ENCODE measurements at regions not wholly inside any gene's neighbourhood (a gene's known extent, or its start where the extent isn't known, plus 50 kb on each side); places are given as distances from the start of the nearest gene placed in this dataset.
A peak's percentile ranks its signal among the peaks of the same experiment; 100 is the strongest.
"Not testable (repeated sequence)": the region's sequence is repeated elsewhere in the genome, so short reads cannot be mapped to it uniquely, and the experiment has no call there.

- no peak for ATAC-seq
- H3K4me3 Mint-ChIP-seq, result no peak overlapping the region
- H3K27me3 Mint-ChIP-seq, result no peaks in the 10 kb centered on the region
- no peak overlapping the region for H3K27ac Mint-ChIP-seq
- no peaks in the 10 kb centered on the region for H3K4me1 Mint-ChIP-seq
- H3K9me3 Mint-ChIP-seq, result peaks cover 5% of the 10 kb centered on the region
- no peaks in the 10 kb centered on the region for H3K36me3 Mint-ChIP-seq
Observed at GRCh38 chr6:92708945-92709344, 710.4 kb downstream of the EPHA7 start.

GRCh38 chr6:92708270-92708669, 711.1 kb downstream of the EPHA7 start:
- Mint-ChIP-seq H3K27me3 (no peaks in the 10 kb centered on the region), H3K27ac (no peak overlapping the region), H3K36me3 (no peaks in the 10 kb centered on the region), H3K4me3 (no peak overlapping the region), H3K9me3 (peaks cover 5% of the 10 kb centered on the region), H3K4me1 (no peaks in the 10 kb centered on the region)
- ATAC-seq, result no peak

DNA sequence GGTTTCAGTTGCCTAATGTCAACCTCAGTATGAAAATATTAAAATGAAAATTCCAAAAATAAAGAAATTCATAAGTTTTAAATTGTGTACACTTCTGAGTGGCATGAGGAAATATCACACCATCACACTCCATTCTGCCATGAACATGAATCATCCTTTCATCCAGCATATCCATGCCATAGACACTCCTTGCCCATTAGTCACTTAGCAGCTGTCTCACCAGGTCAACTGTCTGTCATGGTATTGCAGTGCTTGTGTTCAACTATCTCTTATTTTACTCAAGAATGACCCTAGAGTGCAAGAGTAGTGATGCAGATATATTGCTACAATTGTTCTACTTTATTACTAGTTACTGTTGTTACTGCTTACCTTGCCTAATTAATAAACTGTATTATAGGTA, 712.4 kb downstream of the EPHA7 start:
- Mint-ChIP-seq H3K36me3 (no peaks in the 10 kb centered on the region), H3K27ac (no peak overlapping the region), H3K4me1 (no peaks in the 10 kb centered on the region), H3K4me3 (no peak overlapping the region), H3K9me3 (peaks cover 5% of the 10 kb centered on the region), H3K27me3 (no peaks in the 10 kb centered on the region)
- ATAC-seq, result no peak

DNA sequence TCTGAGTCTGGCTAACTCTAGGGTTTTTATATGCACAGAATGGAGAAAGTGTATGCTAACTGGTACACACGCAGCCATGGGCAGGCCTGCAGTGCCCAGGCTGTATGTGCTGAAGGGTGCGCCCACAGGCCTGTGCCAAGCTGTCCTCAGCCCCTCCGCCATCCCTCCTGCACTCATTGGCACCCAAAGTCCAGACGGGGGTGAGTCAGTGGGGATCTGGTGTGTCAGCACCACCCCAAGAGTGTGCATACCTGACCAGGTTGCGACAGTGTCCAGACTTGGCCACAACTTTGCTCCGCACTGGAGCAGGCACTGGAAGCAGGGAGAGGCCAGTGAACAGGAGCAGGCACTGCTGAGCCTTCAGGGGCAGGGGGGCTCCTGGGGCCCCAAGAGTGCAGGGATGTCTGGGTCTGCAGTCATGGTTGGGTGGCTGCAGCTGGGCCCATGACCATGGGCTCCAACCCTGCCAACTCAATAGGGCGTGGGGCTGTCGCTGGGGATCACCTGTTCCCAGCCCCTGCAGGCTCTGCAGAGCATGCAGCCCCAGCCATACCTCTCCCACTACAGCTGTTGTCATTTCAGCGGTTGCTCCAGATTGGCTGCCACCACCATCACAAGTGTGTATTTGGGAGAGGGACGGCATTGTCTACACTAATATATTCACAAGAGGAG, 717.8 kb downstream of the EPHA7 start:
- Mint-ChIP-seq H3K4me3 (no peak overlapping the region), H3K9me3 (peaks cover 2% of the 10 kb centered on the region), H3K27me3 (no peaks in the 10 kb centered on the region), H3K36me3 (no peaks in the 10 kb centered on the region), H3K4me1 (no peaks in the 10 kb centered on the region), H3K27ac (no peak overlapping the region)
- ATAC-seq, result peak; percentile 36

DNA sequence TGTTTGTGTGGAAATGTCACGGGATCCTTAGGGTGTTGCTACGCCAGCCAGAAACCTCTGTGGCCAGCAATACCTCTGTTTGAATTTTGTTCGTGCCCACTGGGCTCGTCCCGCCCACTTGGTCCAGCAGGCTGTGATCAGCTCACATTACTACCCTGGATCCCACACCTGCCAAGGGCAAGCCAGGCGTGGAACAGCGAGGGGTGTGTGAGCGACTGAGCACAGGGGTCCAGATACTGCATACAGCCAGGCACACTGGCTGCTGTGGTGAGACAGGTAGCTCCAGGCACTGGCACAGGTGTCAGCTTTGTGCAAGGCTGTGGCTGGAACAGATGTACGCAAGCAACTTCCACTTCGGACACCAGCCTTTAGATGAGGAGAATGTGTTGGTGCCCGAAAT, 718.9 kb downstream of the EPHA7 start:
- Mint-ChIP-seq H3K4me3 (no peak overlapping the region), H3K36me3 (no peaks in the 10 kb centered on the region), H3K27me3 (no peaks in the 10 kb centered on the region), H3K27ac (no peak overlapping the region), H3K4me1 (no peaks in the 10 kb centered on the region), H3K9me3 (peaks cover 2% of the 10 kb centered on the region)
- peak; percentile 16 for ATAC-seq

DNA sequence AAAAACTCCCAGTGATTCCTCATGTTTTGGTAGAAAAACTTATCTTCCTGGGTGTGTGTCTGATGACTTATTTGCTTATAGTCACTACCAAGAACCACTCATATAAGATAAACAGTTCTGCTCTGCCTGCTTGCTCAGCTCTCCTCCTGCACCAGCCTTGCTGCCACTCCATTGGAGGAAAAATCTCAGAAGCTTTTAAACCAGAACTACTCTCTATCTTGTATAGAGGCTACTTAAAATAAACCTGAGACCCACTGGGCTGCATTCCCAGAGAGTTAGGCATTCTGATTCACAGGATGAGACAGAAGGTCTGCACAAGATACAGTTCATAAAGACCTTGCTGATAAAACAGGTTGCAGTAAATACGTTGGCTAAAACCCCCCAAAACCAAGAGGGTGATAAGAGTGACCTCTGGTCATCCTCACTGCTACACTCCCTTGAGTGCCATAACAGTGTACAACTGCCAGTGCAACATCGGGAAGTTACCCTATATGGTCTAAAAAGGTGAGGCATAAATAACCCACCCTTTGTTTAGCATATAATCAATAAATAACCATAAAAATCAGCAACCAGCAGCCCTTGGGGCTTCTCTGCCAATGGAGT, 728.3 kb downstream of the EPHA7 start:
- Mint-ChIP-seq H3K27ac (no peak overlapping the region), H3K9me3 (peaks cover 5% of the 10 kb centered on the region), H3K27me3 (no peaks in the 10 kb centered on the region), H3K36me3 (no peaks in the 10 kb centered on the region), H3K4me3 (no peak overlapping the region), H3K4me1 (no peaks in the 10 kb centered on the region)
- ATAC-seq, result no peak

DNA sequence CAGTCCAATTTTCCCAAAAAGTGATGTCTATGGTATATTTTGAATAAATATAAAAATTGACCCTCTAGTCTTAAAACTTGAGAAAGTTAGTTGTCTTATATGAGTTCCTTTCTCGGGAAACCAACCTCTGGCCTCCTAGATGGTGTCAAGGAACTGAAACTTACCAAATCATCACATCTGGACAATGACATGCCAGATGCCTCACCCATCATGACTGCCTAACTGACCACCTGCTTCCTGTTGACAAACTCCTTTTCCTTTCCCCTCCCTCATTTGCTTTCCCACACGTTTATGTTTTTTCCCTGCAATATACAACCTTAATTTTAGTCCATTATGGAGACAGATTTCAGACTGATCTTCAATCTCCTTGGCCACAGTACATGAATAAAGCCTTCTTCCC, 731.0 kb downstream of the EPHA7 start:
- no peak for ATAC-seq
- Mint-ChIP-seq H3K9me3 (peaks cover 5% of the 10 kb centered on the region), H3K4me1 (no peaks in the 10 kb centered on the region), H3K4me3 (no peak overlapping the region), H3K27me3 (no peaks in the 10 kb centered on the region), H3K27ac (no peak overlapping the region), H3K36me3 (no peaks in the 10 kb centered on the region)

DNA sequence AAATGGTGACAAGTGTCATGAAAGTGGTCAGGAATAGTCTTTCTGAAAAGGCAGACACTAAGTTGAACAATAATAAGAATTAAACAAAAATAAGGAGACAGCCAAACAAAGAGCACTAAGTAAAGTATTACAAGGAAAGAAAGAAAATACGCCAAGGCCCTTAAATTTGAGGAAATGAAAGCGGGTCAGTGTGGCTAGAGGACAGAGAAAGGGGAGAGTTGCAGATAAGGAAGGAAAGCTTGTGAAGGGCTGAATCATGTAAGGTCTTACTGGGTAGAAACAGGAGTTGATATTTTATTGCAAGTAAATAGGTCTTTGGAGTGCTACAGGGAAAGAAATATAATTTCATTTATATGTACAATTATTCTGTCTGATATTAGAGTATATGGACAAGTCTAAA, 732.1 kb downstream of the EPHA7 start:
- H3K4me1 Mint-ChIP-seq, result no peaks in the 10 kb centered on the region
- ATAC-seq, result no peak
- H3K36me3 Mint-ChIP-seq, result no peaks in the 10 kb centered on the region
- H3K4me3 Mint-ChIP-seq, result no peak overlapping the region
- no peaks in the 10 kb centered on the region for H3K27me3 Mint-ChIP-seq
- no peak overlapping the region for H3K27ac Mint-ChIP-seq
- peaks cover 5% of the 10 kb centered on the region for H3K9me3 Mint-ChIP-seq

GRCh38 chr6:92684386-92684785, 735.0 kb downstream of the EPHA7 start:
- no peak overlapping the region for H3K27ac Mint-ChIP-seq
- H3K4me1 Mint-ChIP-seq, result no peaks in the 10 kb centered on the region
- H3K27me3 Mint-ChIP-seq, result no peaks in the 10 kb centered on the region
- no peak for ATAC-seq
- no peak overlapping the region for H3K4me3 Mint-ChIP-seq
- H3K9me3 Mint-ChIP-seq, result peaks cover 3% of the 10 kb centered on the region
- no peaks in the 10 kb centered on the region for H3K36me3 Mint-ChIP-seq

GRCh38 chr6:92683748-92684147, 735.6 kb downstream of the EPHA7 start:
- Mint-ChIP-seq H3K36me3 (no peaks in the 10 kb centered on the region), H3K9me3 (peaks cover 3% of the 10 kb centered on the region), H3K27ac (no peak overlapping the region), H3K27me3 (no peaks in the 10 kb centered on the region), H3K4me3 (no peak overlapping the region), H3K4me1 (no peaks in the 10 kb centered on the region)
- no peak for ATAC-seq

- no peak for ATAC-seq
- no peak overlapping the region for H3K4me3 Mint-ChIP-seq
- H3K4me1 Mint-ChIP-seq, result no peaks in the 10 kb centered on the region
- H3K36me3 Mint-ChIP-seq, result no peaks in the 10 kb centered on the region
- H3K9me3 Mint-ChIP-seq, result no peaks in the 10 kb centered on the region
- no peak overlapping the region for H3K27ac Mint-ChIP-seq
- H3K27me3 Mint-ChIP-seq, result no peaks in the 10 kb centered on the region
Observed at GRCh38 chr6:92682516-92683398, 736.6 kb downstream of the EPHA7 start.

DNA sequence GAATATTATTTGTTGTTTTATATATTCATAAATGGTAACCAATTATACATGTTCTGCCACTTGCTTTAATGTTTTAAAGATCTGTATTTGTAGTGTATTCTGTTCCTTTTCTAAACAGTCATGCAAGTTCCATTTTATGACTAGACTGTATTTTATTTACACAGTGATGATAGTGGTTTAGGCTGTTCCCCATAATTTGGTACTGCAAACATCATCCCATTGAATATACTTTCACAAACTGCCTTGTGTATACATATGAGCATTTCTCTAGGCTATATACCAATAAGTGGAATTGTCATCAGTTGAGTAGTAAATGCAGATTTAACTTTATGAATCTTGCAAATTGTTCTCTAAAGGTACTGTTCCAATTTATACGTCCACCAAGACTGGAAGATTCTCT, 738.0 kb downstream of the EPHA7 start:
- H3K27me3 Mint-ChIP-seq, result no peaks in the 10 kb centered on the region
- H3K4me1 Mint-ChIP-seq, result no peaks in the 10 kb centered on the region
- no peak overlapping the region for H3K4me3 Mint-ChIP-seq
- ATAC-seq, result no peak
- H3K9me3 Mint-ChIP-seq, result peaks cover 3% of the 10 kb centered on the region
- no peak overlapping the region for H3K27ac Mint-ChIP-seq
- no peaks in the 10 kb centered on the region for H3K36me3 Mint-ChIP-seq

DNA sequence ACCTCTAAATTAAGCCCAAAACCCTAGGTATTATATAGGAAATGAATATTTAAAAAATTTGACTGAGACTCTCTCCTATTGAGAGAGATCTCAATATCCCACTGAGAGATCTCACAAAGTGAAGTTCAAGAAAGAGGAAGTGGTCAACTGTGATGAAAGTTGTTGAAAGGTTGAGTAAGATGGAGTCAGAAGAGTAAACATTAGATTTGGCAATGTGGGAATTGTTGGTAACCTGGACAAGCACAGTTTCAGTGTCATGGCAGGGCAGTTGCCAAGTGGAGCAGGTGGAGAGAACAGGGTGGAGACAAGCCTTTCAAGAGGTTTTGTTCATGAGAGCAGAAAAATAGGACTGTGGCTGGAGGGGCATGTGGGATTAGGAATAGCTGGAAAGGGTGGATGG, 747.9 kb downstream of the EPHA7 start:
- H3K4me3 Mint-ChIP-seq, ATAC-seq, H3K27me3 Mint-ChIP-seq, H3K27ac Mint-ChIP-seq, H3K36me3 Mint-ChIP-seq, H3K4me1 Mint-ChIP-seq, H3K9me3 Mint-ChIP-seq: not testable (repeated sequence)

- Mint-ChIP-seq H3K27me3 (no peaks in the 10 kb centered on the region), H3K9me3 (peaks cover 8% of the 10 kb centered on the region), H3K4me3 (no peak overlapping the region), H3K36me3 (no peaks in the 10 kb centered on the region), H3K27ac (no peak overlapping the region), H3K4me1 (no peaks in the 10 kb centered on the region)
- no peak for ATAC-seq
Observed at GRCh38 chr6:92667843-92668242, 751.5 kb downstream of the EPHA7 start.

DNA sequence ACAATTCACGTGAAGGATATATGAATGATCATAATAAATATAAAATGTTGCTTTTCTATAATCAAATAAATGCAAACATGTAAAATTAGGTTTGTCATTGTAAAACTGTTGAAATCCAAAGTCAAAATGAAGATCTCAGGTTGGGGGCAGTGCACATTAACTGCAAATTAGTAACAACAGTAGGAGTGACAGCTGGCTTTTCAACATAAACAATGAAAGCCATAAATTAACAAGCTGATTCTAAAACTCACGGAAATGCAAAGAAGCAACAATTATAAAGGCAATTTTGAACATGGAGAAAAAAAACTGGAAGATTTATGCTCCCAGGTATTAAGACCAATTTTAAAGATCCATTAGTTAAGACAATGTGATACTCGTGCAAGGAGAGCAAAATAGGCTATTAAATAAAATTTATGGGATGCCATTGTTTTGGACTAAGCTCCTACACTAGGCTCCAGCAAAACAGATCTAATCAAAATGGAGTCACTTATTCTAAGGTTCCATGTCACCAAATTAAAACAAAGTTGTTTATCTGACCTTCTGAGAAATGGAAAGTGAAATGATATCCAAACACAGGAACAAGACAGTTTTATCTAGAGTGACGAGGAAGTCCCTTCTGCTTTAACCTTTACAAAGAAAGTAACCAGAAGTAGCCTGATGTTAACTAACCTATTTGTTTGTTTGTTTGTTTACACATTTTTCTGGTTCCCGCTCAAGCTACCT, 770.8 kb downstream of the EPHA7 start:
- H3K9me3 Mint-ChIP-seq, result peaks cover 6% of the 10 kb centered on the region
- no peak for ATAC-seq
- H3K36me3 Mint-ChIP-seq, result no peaks in the 10 kb centered on the region
- no peak overlapping the region for H3K27ac Mint-ChIP-seq
- no peak overlapping the region for H3K4me3 Mint-ChIP-seq
- no peaks in the 10 kb centered on the region for H3K27me3 Mint-ChIP-seq
- no peaks in the 10 kb centered on the region for H3K4me1 Mint-ChIP-seq
